Stimulated activated CD8-positive, alpha-beta memory T cell treated with anti-CD3 and anti-CD28 coated beads, Interleukin-15, amount 100 ng/mL, for 24 hours (primary cell): ENCODE measurements at regions not wholly inside any gene's neighbourhood (a gene's known extent, or its start where the extent isn't known, plus 50 kb on each side); places are given as distances from the start of the nearest gene placed in this dataset.

Experiments
- DNase-seq: peaks from one replicate; pipeline ENCODE4 v3.0.0-alpha.2; 2020; ENCODE audit warnings: low read depth

GRCh38 chr1:36607263-36607651 lies 124.5 kb upstream of the CSF3R start:
- no peak for DNase-seq

GRCh38 chr1:36606641-36607262 lies 124.0 kb upstream of the CSF3R start:
- DNase-seq = no peak

- DNase-seq = no peak
Observed at GRCh38 chr1:36605942-36606640, 123.4 kb upstream of the CSF3R start.

DNA sequence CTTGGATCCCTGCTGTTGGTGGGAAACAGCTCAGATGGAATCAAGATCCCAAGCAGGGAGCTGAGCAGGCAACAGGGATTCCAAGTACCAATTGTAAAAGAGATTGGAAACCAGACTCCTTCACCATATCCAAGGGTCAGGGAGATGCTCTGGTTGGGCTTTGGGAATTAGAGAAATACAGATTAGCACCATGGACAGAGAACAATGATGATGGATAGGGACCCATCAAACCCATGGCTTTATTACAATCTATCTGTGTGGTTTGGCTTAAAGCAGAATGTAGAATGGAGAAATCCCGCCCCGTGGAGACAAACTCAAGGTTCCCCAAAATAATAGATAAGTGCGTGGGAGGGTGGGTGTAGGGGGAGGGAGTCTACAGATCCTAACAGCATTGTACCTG lies 120.7 kb upstream of the CSF3R start:
- no peak for DNase-seq

DNA sequence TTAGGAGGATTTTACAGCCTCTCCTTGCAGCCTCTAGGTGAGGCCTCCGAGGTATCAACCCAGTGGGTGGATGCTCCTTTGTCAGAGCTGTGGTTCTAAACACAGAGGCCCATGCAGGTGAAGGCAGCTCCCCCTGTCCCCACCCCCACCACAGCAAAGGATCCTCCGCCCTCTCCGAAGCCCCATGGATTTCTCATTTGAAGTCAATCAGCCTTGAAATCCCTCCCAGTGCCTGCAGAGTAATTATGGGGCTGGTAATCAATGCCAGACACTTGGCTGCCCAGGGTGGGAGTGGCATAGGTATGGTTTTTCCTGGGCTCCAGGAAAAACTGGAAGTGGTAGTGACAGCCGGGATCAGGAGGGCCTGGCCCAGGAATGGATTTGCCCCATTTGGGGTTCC lies 119.5 kb upstream of the CSF3R start:
- DNase-seq = no peak

DNA sequence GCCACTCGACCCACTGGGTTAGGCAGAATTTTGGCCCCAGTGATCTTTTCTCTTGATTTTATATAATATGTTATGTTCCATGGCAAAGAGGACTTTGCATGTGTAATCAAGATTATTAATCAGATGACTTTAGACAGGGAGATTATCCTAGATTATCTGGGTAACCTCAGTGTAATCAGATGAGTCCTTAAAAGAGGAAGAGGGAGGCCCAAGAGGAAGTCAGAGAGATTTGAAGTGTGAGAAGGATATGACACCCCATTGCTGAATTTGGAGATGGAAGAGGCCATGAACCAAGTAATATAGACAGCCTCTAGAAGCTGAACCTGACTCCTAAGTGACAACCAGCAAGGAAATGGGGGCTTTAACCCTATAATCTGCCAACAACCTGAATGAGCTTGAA lies 117.1 kb upstream of the CSF3R start:
- no peak for DNase-seq

GRCh38 chr1:36597514-36597913 lies 114.8 kb upstream of the CSF3R start:
- DNase-seq = no peak

GRCh38 chr1:36595921-36596320 lies 113.2 kb upstream of the CSF3R start:
- DNase-seq = no peak

GRCh38 chr1:36595349-36595748 lies 112.6 kb upstream of the CSF3R start:
- DNase-seq = no peak

DNA sequence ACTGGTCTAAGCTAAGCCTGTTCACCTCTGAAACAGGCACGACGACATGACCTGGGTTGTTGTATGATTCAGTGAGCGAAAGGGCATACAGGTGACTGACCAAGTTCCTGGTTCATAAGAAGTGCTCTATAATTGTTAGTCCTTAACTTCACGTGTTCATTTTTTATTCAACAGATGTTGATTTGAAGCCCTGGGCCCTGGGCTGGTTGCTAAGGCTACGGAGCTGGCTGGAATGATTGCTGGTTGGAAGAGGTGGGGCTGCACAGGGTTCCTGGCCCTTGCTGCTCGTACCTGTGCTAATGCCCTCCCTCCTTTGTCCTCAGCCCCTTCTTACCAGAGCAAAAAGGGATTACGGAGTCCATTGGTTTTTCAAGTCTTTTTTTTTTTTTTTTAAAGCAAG lies 111.3 kb upstream of the CSF3R start:
- no peak for DNase-seq

DNA sequence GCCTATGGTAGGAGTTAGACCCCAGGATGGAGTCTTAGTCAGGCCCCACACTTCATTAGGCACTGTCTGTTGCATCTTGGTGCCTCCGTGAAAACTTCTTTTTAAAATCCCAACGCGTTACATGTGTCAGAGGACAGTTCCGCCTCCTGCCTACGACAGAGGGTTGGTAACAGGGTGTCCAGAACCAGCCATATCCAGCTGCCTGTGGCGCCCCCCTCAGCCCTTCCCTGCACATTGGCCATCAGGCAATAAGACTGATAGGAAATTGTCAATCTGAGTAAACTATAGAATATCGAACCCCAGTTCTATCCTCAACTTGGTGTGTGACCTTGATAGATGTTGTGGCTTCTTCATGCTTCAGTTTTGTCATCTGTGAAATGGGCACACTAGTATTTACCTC lies 108.6 kb upstream of the CSF3R start:
- DNase-seq = no peak

DNA sequence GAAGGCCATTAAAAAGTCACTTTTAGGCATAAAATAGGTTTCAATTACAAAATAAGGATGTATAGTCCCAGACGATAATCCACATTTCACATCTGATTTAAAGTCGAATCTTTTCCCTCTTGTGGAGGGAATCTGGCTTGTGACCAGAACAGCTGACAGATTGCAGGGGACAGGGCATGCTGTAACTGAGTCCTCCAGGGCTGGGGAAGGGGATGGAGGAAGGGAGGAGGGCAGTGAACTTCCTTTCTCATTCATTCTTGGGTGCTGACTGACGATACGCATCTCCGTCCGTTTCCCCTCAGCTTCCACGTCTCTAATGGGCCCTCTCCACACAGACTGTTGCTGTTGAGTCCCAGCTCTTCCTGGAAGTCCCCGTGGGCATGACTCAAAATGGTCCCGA lies 108.1 kb upstream of the CSF3R start:
- no peak for DNase-seq

GRCh38 chr1:36590264-36590663 lies 107.6 kb upstream of the CSF3R start:
- DNase-seq = no peak

DNA sequence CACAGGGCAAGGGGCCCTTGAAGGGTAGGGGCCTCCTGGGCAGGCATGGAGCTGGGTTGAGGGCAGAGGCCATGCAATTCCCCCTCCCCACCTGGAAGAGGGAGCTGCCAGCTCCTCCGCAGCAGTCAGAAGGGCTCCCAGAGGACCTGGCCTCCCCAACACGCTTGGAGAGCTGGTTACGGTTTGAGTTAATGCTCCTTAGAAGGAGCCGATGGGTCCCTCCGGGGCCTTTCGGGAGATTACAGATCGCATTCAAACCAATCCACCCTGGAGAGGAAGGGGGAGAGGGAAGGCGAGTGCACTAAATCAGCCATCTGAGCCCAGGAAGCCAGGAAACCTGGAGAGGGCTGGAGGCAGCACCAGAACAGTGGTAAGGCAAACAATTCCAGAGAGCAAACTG lies 106.3 kb upstream of the CSF3R start:
- no peak for DNase-seq

- DNase-seq = no peak
Observed at GRCh38 chr1:36585569-36586548, 103.1 kb upstream of the CSF3R start.

GRCh38 chr1:36584874-36585453 lies 102.3 kb upstream of the CSF3R start:
- no peak for DNase-seq

- no peak for DNase-seq
Observed at GRCh38 chr1:36583980-36584782, 101.5 kb upstream of the CSF3R start.

DNA sequence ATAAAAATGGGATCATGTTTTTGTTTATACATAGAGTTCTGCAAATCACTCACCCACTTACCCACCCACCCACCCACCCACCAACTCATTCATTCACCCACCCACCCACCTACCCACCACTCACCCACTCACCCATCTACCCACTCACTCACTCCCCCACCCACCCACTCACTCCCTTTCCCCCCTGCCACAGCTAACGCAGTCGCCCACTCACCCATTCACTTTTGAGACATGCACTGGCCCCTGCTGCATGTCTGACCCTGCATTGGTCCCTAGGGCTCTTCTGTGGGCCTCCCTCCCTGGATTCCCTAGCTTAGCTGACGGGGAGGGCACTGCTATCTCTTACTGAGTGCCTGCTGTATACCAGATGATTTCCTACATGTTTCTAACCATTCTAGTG lies 100.4 kb upstream of the CSF3R start:
- DNase-seq = no peak

GRCh38 chr1:36582066-36582755 lies 99.5 kb upstream of the CSF3R start:
- no peak for DNase-seq

- DNase-seq = no peak
Observed at GRCh38 chr1:36580524-36580923, 97.8 kb upstream of the CSF3R start.

DNA sequence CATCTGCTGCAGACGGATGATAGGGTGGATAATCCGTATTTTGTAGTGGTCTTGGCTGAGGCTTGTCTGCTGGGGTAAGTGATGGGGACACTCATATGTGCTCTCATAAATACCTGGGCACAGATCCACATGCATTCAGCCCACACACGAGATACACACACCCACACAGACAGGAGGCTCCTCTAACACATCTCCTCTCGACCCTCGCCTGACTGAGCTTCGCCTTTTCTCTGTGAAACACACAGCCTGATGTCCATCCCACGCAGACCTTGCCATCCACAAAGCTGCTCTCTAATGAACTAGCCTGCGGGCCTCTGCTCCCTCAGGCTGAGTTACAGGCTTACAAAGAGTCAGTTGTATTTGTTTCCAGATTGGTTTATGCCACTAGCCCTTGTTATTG lies 96.3 kb upstream of the CSF3R start:
- DNase-seq = no peak
